ENCODE measurements at regions not wholly inside any gene's neighbourhood (a gene's known extent, or its start where the extent isn't known, plus 50 kb on each side); places are given as distances from the start of the nearest gene placed in this dataset.
"Not testable (repeated sequence)": the region's sequence is repeated elsewhere in the genome, so short reads cannot be mapped to it uniquely, and the experiment has no call there.

DNA sequence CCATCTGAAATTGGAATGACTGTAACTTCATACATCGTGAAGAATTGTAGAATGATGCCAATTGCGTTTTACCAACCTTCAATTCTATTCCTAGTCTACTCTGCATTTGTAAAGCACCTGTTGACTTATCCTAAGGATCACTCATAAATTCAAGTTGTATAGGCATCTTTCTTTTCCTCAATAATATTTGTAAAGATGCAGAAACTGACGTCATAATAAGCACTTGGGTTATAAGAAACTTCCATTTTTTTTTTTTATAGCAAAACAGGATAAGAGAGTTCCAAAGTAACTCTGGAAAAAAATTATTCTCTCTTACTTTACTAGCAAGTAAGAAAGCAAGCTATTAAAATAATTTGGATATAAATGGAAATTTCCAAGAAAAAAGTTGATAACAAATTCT lies 1377.4 kb upstream of the ACVR2A start:
- no peak for DNase-seq

DNA sequence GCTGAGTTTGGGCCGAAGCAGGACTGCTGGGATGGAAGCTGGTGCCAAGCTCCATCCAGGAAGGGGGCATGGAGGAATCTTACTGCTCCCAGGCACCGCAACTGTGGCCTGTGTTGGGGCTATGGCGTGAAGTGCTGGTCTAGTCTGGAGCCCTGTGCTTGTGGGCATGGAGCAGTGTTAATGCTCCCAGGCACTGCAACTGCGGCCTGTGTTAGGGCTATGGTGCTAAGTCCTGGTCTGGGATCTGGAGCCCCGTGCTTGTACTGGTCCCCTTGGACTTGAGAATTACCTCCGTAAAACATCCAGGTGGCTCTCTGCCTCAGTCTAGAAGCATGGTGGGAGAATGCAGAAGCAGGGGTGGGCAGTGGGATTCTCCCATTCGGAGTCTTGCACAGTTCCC lies 1379.4 kb upstream of the ACVR2A start:
- no peak for DNase-seq

- no peak for DNase-seq
Observed at GRCh38 chr2:146461068-146461467, 1383.8 kb upstream of the ACVR2A start.

DNA sequence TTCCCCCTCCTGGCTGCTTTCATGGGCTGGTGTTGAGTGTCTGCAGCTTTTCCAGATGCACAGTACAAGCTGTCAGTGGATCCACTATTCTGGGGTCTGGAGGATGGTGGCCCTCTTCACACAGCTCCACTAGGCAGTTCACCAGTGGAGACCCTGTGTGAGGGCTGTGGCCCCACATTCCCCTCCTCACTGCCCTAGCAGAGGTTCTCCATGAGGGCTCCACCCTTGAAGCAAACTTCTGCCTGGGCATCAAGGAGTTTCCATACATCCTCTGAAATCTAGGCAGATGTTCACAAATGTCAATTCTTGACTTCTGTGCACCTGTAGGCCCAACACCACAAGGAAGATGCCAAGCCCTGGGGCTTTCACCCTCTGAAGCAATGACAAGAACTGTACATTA lies 1386.2 kb upstream of the ACVR2A start:
- no peak for DNase-seq

GRCh38 chr2:146457221-146457620 lies 1387.6 kb upstream of the ACVR2A start:
- no peak for DNase-seq

GRCh38 chr2:146455325-146455724 lies 1389.5 kb upstream of the ACVR2A start:
- DNase-seq, result no peak

- no peak for DNase-seq
Observed at GRCh38 chr2:146451972-146452371, 1392.9 kb upstream of the ACVR2A start.

DNA sequence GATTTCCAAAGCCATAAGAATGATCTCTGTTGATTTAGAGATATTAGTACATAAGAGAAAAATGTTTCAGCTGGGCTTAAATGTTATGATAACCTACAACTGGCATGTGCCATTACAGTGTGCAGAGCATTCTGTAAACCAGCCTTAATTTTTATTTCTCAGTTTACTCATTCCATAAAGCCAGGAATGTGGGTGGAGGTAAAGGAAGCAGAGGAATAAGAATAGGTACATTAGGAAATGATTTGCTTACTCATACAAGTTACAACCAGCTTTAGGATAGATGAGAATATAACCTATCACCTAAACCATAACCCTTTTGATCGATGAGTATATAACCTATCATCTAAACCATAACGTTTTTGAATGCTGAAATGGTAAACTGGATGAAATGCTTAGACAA lies 1394.7 kb upstream of the ACVR2A start:
- DNase-seq, result no peak

DNA sequence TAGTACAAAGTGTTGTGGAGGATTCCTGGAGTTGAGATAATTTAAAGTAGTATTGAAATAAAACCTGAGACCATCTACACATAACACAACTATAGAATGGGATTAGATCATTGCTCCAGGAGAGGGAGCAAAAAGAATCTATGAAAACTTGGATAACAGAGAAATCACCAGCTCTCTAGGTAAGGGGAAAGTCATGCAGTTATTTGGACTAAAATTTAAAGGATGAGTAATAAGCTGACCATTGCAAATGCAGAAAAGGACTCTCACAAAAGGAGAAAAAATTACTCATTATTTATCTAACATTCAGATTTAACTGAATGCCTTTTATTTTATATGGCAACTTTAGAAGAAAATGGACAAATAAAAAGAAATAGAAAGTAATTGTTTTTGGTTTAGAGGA lies 1399.8 kb upstream of the ACVR2A start:
- no peak for DNase-seq

DNA sequence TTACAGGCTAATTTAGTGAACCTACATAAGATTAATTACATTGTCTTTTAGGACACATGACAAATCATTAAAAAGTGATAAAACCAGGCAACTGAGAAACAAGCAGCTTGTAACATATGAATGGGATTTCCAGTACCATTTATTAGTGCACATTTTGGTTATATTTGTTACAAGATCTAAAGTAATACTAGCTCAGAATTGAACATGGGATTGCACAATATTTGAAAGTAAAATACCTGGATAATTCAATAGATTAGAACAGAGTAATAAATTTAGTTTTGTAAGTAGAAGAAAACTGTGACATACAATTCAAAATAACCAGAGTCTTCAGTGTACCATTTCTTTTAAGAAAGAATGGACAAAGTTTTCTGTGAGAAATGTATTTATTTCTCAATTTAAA lies 1400.7 kb upstream of the ACVR2A start:
- DNase-seq, result no peak

- no peak for DNase-seq
Observed at GRCh38 chr2:146438246-146438645, 1406.6 kb upstream of the ACVR2A start.

- no peak for DNase-seq
Observed at GRCh38 chr2:146437712-146438111, 1407.1 kb upstream of the ACVR2A start.

- no peak for DNase-seq
Observed at GRCh38 chr2:146433116-146433875, 1411.5 kb upstream of the ACVR2A start.

DNA sequence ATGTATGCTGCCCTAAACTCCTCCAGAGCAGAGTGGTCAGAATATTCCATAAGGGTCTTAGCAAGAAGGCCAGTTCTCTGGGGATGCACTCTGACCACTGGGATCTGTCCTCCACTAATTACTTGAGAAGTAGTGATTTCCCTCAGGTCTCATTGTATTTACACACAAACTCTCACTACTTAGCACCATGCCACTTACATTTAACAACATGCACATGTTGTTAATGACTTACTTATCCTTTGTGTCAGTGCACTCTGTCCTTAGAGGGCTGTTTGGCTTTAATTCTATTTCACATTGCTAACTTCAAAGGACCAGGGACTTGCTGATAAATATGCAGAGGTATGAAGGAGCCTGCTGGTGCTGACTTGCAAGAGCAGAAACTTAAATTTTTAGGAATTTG lies 1415.5 kb upstream of the ACVR2A start:
- DNase-seq, result no peak

- no peak for DNase-seq
Observed at GRCh38 chr2:146417942-146418341, 1426.9 kb upstream of the ACVR2A start.

- no peak for DNase-seq
Observed at GRCh38 chr2:146415291-146415690, 1429.5 kb upstream of the ACVR2A start.

GRCh38 chr2:146414456-146414855 lies 1430.4 kb upstream of the ACVR2A start:
- no peak for DNase-seq

- DNase-seq, result no peak
Observed at GRCh38 chr2:146413086-146413610, 1431.7 kb upstream of the ACVR2A start.

- no peak for DNase-seq
Observed at GRCh38 chr2:146412625-146413024, 1432.2 kb upstream of the ACVR2A start.

DNA sequence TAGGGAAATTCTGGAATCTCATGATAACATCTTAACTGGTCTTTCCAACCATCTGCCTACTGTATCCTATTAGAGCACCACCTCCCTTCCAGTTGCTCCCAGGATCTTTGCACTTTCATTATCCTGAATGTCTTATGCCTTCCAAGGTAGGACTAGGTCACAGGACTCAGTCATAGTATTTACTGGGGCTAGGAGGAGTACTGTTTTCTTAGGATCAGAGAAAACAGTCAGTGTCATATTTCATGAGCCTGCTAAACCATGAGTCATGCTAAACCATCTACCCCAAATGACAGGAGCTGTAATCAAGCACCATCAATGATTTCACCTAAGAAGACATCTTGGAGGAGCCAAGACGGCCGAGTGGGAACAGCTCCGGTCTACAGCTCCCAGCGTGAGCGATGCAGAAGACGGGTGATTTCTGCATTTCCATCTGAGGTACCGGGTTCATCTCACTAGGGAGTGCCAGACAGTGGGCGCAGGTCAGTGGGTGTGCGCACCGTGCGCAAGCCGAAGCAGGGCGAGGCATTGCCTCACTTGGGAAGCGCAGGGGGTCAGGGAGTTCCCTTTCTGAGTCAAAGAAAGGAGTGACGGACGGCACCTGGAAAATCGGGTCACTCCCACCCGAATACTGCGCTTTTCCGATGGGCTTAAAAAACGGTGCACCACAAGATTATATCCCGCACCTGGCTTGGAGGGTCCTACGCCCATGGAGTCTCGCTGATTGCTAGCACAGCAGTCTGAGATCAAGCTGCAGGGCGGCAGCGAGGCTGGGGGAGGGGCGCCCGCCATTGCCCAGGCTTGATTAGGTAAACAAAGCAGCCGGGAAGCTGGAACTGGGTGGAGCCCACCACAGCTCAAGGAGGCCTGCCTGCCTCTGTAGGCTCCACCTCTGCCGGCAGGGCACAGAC lies 1439.2 kb upstream of the ACVR2A start:
- not testable (repeated sequence) for DNase-seq

- not testable (repeated sequence) for DNase-seq
Observed at GRCh38 chr2:146403546-146404160, 1441.2 kb upstream of the ACVR2A start.

- DNase-seq, result no peak
Observed at GRCh38 chr2:146392631-146393030, 1452.2 kb upstream of the ACVR2A start.

DNA sequence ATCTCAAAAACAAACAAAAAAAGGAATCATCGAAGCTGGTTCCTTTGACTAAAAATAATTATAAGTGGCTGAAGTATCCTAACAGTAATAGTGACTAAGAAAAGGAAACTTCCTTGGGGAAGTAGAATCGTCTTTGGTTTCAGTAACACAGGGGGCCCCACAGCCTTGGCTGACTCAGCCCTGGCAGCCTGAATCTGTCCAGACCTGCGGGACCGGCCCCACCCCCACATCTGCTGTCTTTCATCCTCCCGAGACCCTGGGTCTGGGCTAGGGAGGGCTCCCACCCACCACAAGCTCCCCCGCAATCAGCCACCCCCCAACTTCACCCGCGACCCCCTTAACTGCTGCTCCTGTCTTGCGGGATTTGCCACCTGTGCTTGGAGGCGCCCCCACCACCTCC lies 1452.6 kb upstream of the ACVR2A start:
- no peak for DNase-seq
